ENCODE measurements at regions not wholly inside any gene's neighbourhood (a gene's known extent, or its start where the extent isn't known, plus 50 kb on each side); places are given as distances from the start of the nearest gene placed in this dataset.

DNA sequence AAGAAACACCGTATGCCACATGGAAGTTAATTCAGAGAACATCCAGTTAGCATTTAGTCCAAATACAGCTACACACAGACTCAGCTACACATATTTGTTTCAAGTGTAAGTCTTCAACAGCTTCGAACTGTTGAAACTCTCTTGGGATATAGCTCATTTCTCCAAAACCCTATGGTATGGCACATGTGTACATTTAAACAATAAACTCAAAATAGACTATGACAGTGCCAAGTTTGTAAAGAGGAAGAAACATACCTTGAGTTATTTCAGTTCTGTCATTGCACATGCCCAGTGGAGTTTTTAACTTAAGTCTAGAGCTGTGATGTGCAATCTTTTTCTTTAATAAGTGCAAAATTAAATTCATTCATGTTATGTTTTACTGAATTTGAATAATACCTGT lies 155.1 kb upstream of the RAI14 start:
- TF ChIP-seq EP300 (IDR thresholded peaks at IDR 0.05; ENCODE audit: borderline replicate concordance) = no peak

DNA sequence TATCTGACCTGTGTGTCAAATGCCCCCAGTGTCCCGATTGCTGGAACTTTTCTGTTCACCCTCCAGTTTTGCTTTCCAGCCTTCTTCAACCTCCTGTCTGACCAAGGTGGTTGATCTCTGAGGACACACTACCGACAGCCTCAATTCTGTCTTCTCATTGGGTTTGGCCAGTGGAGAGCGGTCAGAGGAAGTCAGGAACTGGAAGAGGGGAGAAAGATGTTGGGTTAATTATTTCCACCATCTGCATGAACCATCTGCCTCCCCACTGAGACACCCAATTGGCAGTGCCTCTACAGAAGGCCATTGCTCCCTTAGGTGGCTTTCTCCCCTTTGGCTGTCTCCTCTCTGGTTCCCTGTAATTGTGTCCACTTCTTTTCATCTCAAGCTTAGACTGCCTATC lies 154.3 kb upstream of the RAI14 start:
- TF ChIP-seq TAF1 (IDR thresholded peaks at IDR 0.05; ENCODE audit: low read depth) = no peak
- no peak for TF ChIP-seq RAD21 (IDR thresholded peaks at IDR 0.05; ENCODE audit: low read depth)
- no peak for TF ChIP-seq EP300 (IDR thresholded peaks at IDR 0.05; ENCODE audit: borderline replicate concordance)
- TF ChIP-seq ZBTB7A (IDR thresholded peaks at IDR 0.05; ENCODE audit: low read depth) = no peak
- TF ChIP-seq EGR1 (IDR thresholded peaks at IDR 0.05) = no peak
- no peak for TF ChIP-seq TCF12 (IDR thresholded peaks at IDR 0.05; ENCODE audit: low read depth)
- TF ChIP-seq YY1 (IDR thresholded peaks at IDR 0.05; ENCODE audit: low read depth) = no peak
- TF ChIP-seq, protein P1, sequence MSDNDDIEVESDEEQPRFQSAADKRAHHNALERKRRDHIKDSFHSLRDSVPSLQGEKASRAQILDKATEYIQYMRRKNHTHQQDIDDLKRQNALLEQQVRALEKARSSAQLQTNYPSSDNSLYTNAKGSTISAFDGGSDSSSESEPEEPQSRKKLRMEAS (IDR thresholded peaks at IDR 0.05) = no peak
- TF ChIP-seq CREB1 (IDR thresholded peaks at IDR 0.05; ENCODE audit: low read depth) = no peak
- TF ChIP-seq, protein P2, sequence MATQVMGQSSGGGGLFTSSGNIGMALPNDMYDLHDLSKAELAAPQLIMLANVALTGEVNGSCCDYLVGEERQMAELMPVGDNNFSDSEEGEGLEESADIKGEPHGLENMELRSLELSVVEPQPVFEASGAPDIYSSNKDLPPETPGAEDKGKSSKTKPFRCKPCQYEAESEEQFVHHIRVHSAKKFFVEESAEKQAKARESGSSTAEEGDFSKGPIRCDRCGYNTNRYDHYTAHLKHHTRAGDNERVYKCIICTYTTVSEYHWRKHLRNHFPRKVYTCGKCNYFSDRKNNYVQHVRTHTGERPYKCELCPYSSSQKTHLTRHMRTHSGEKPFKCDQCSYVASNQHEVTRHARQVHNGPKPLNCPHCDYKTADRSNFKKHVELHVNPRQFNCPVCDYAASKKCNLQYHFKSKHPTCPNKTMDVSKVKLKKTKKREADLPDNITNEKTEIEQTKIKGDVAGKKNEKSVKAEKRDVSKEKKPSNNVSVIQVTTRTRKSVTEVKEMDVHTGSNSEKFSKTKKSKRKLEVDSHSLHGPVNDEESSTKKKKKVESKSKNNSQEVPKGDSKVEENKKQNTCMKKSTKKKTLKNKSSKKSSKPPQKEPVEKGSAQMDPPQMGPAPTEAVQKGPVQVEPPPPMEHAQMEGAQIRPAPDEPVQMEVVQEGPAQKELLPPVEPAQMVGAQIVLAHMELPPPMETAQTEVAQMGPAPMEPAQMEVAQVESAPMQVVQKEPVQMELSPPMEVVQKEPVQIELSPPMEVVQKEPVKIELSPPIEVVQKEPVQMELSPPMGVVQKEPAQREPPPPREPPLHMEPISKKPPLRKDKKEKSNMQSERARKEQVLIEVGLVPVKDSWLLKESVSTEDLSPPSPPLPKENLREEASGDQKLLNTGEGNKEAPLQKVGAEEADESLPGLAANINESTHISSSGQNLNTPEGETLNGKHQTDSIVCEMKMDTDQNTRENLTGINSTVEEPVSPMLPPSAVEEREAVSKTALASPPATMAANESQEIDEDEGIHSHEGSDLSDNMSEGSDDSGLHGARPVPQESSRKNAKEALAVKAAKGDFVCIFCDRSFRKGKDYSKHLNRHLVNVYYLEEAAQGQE (IDR thresholded peaks at IDR 0.05; ENCODE audit: low read depth) = no peak
- TF ChIP-seq, protein P3, sequence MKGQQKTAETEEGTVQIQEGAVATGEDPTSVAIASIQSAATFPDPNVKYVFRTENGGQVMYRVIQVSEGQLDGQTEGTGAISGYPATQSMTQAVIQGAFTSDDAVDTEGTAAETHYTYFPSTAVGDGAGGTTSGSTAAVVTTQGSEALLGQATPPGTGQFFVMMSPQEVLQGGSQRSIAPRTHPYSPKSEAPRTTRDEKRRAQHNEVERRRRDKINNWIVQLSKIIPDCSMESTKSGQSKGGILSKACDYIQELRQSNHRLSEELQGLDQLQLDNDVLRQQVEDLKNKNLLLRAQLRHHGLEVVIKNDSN (IDR thresholded peaks at IDR 0.05) = no peak
- TF ChIP-seq FOXM1 (IDR thresholded peaks at IDR 0.05; ENCODE audit: borderline replicate concordance, low read depth) = no peak
- TF ChIP-seq CEBPB (IDR thresholded peaks at IDR 0.05) = no peak

DNA sequence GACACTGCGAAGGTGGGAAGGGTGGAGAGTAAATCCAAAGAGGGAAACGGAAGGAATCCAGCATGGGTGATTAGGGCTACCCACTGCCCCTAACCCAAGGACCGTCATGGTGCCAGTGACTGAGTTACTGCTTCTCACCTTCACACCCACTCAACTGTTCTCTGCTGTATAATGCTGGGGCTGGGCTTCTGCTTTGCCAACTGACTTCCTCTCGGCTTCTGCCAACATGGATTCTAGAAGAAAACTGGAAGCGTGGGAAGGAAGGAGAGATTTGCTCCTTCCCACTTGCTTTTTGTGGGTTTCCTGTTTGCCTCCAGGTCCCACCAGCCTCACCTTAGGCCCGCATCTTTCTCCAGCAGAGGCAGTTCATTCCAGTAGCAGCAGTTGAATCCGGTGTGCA lies 153.5 kb upstream of the RAI14 start:
- no peak for TF ChIP-seq NFIC (IDR thresholded peaks at IDR 0.05)
- TF ChIP-seq, protein P3 (IDR thresholded peaks at IDR 0.05) = no peak
- TF ChIP-seq TCF12 (IDR thresholded peaks at IDR 0.05; ENCODE audit: low read depth) = no peak
- TF ChIP-seq YY1 (IDR thresholded peaks at IDR 0.05; ENCODE audit: low read depth) = no peak
- TF ChIP-seq TAF1 (IDR thresholded peaks at IDR 0.05; ENCODE audit: low read depth) = no peak
- TF ChIP-seq FOXM1 (IDR thresholded peaks at IDR 0.05; ENCODE audit: borderline replicate concordance, low read depth) = no peak
- TF ChIP-seq, protein P1 (IDR thresholded peaks at IDR 0.05) = no peak
- TF ChIP-seq ZBTB7A (IDR thresholded peaks at IDR 0.05; ENCODE audit: low read depth) = no peak
- TF ChIP-seq TEAD4 (IDR thresholded peaks at IDR 0.05) = no peak

DNA sequence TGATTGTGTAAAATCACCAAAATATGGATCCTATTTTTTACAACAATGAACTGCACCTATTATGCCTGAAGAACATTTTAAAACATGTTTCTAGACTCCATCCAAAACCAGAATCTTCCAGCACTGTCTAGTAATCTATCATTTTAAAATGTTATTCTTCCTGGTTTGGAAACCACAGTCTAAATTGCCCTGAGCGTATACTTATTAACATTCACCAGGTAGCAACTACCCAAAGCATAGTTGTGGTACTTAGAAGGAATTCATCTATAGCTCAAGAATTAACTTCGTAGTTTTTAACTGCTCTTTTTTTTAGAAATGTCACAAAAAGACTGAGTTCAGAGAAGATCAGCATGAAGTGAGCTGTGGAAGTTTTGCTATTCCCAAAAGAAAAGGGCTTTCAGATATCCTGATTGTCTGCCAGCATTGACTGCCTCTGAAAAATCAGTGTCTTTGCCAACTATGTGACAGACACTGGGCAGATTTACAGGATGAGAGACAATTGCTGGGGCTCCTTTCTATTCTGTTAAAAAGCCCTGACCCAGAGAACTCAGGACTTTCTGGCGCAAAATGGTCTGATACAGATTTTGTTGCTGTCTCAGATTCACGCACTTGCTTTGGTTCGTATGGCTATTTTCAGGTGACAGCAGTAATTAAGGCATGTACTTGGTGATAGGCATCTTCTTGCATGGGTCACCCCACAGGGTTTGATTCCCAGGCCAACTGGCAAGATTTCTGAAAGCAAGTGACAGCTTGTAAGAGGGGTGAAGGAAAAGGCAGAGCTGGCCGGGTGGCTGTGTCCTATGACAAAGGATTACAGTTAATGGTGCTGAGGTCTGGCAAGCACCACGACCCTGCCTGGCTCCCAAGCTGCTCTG lies 152.5 kb upstream of the RAI14 start:
- TF ChIP-seq, protein P3 (IDR thresholded peaks at IDR 0.05) = no peak
- TF ChIP-seq TEAD4 (IDR thresholded peaks at IDR 0.05) = no peak
- no peak for TF ChIP-seq TCF12 (IDR thresholded peaks at IDR 0.05; ENCODE audit: low read depth)
- no peak for TF ChIP-seq EGR1 (IDR thresholded peaks at IDR 0.05)
- TF ChIP-seq, protein P1 (IDR thresholded peaks at IDR 0.05) = no peak
- no peak for TF ChIP-seq RAD21 (IDR thresholded peaks at IDR 0.05; ENCODE audit: low read depth)
- TF ChIP-seq YY1 (IDR thresholded peaks at IDR 0.05; ENCODE audit: low read depth) = no peak
- TF ChIP-seq CREB1 (IDR thresholded peaks at IDR 0.05; ENCODE audit: low read depth) = no peak
- TF ChIP-seq NFIC (IDR thresholded peaks at IDR 0.05) = no peak
- TF ChIP-seq EP300 (IDR thresholded peaks at IDR 0.05; ENCODE audit: borderline replicate concordance) = no peak

DNA sequence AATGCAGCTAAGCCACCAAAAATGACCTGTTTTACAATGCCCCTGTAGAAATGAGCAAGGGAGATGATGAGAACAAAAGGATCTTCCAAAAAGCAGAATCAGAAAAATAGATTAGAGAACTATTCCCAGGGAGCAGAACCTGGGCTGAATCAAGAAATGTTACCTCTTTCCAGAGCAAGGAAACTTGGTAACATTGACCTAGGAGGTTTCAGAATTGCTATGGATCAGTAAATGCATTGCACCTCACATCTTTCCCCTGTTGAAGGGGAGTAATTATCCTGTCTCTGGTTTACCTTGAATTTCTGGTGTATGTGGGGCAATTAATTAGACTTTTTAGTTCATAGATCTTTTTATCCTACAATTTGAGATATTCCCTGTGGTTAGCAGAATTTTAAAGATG lies 151.2 kb upstream of the RAI14 start:
- TF ChIP-seq ZBTB7A (IDR thresholded peaks at IDR 0.05; ENCODE audit: low read depth) (no peak), TEAD4 (IDR thresholded peaks at IDR 0.05) (no peak), TAF1 (IDR thresholded peaks at IDR 0.05; ENCODE audit: low read depth) (no peak), YY1 (IDR thresholded peaks at IDR 0.05; ENCODE audit: low read depth) (no peak), RAD21 (IDR thresholded peaks at IDR 0.05; ENCODE audit: low read depth) (no peak), CEBPB (IDR thresholded peaks at IDR 0.05) (no peak), TCF12 (IDR thresholded peaks at IDR 0.05; ENCODE audit: low read depth) (no peak)
- TF ChIP-seq, protein P1 (IDR thresholded peaks at IDR 0.05) = no peak
- TF ChIP-seq, protein P3 (IDR thresholded peaks at IDR 0.05) = no peak

DNA sequence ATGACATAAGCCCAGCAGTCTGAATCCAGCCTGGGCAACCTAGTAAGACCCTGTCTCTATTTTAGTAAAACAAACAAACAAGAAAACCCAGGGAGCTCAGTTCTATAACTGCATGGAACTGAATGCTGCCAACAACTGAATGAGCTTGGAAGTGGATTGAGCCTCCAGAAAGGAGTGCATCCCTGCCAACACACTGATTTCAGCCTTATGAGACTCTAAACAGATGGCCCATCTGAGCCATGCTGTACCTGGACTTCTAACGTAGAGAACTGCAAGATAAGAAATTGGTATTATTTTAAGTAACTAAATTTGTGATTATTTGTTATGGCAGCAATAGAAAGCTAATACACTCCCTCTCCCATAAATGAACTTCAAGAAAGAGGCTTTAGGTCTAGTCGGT lies 150.4 kb upstream of the RAI14 start:
- TF ChIP-seq FOXM1 (IDR thresholded peaks at IDR 0.05; ENCODE audit: borderline replicate concordance, low read depth) (no peak), NFIC (IDR thresholded peaks at IDR 0.05) (no peak), TAF1 (IDR thresholded peaks at IDR 0.05; ENCODE audit: low read depth) (no peak), TCF12 (IDR thresholded peaks at IDR 0.05; ENCODE audit: low read depth) (no peak), EGR1 (IDR thresholded peaks at IDR 0.05) (no peak), RAD21 (IDR thresholded peaks at IDR 0.05; ENCODE audit: low read depth) (no peak), TEAD4 (IDR thresholded peaks at IDR 0.05) (no peak), EP300 (IDR thresholded peaks at IDR 0.05; ENCODE audit: borderline replicate concordance) (no peak), CEBPB (IDR thresholded peaks at IDR 0.05) (no peak), ZBTB7A (IDR thresholded peaks at IDR 0.05; ENCODE audit: low read depth) (no peak), CREB1 (IDR thresholded peaks at IDR 0.05; ENCODE audit: low read depth) (no peak), YY1 (IDR thresholded peaks at IDR 0.05; ENCODE audit: low read depth) (no peak)
- TF ChIP-seq, protein P1 (IDR thresholded peaks at IDR 0.05) = no peak
- TF ChIP-seq, protein P3 (IDR thresholded peaks at IDR 0.05) = no peak
- TF ChIP-seq, protein P2 (IDR thresholded peaks at IDR 0.05; ENCODE audit: low read depth) = no peak
